Neural progenitor cell (in vitro differentiated cells): ENCODE measurements at regions not wholly inside any gene's neighbourhood (a gene's known extent, or its start where the extent isn't known, plus 50 kb on each side); places are given as distances from the start of the nearest gene placed in this dataset.

ENCODE experiments used
- DNase-seq: peaks from one replicate; pipeline ENCODE4 v3.0.0-alpha.2; 2016; ENCODE audit warnings: low spot score
- H2AFZ ChIP-seq: fragments of 200-600 bp; sonication (generic); replicated peaks from 2 replicates; pipeline ENCODE4 v1.6.1; 2016; ENCODE audit warnings: antibody characterized with exemption
- H3F3A ChIP-seq: fragments of 200-600 bp; sonication (generic); 2 replicates; pipeline ENCODE4 v1.6.1; 2016; ENCODE audit warnings: antibody characterized with exemption, low read depth
- H3K27ac ChIP-seq: fragments of 200-600 bp; sonication (generic); 2 replicates; pipeline ENCODE4 v1.5.1; 2016; ENCODE audit warnings: mild to moderate bottlenecking
- H3K27me3 ChIP-seq: fragments of 200-600 bp; sonication (generic); 2 replicates; pipeline ENCODE4 v1.6.1; 2016; ENCODE audit warnings: mild to moderate bottlenecking, moderate library complexity
- H3K36me3 ChIP-seq: fragments of 200-600 bp; sonication (generic); 2 replicates; pipeline ENCODE4 v1.5.1; 2016
- H3K4me1 ChIP-seq: fragments of 200-600 bp; sonication (generic); 2 replicates; pipeline ENCODE4 v1.6.1; 2016; ENCODE audit warnings: mixed run types
- H3K4me2 ChIP-seq: fragments of 200-600 bp; sonication (generic); 2 replicates; pipeline ENCODE4 v1.6.1; 2016
- H3K4me3 ChIP-seq: fragments of 200-600 bp; sonication (generic); 2 replicates; pipeline ENCODE4 v1.5.1; 2016
- H3K79me2 ChIP-seq: fragments of 200-600 bp; sonication (generic); 2 replicates; pipeline ENCODE4 v1.6.1; 2016; ENCODE audit warnings: low read depth
- H3K9ac ChIP-seq: fragments of 200-600 bp; sonication (generic); 2 replicates; pipeline ENCODE4 v1.6.1; 2016
- H3K9me3 ChIP-seq: fragments of 200-600 bp; sonication (generic); 2 replicates; pipeline ENCODE4 v1.5.1; 2016; ENCODE audit warnings: low read depth
- H4K20me1 ChIP-seq: fragments of 200-600 bp; sonication (generic); 2 replicates; pipeline ENCODE4 v1.6.1; 2016; ENCODE audit warnings: low read depth
- H3K27ac Mint-ChIP-seq: 3 replicates; pipeline ENCODE4 v1.8.0; 2021; ENCODE audit warnings: mixed read lengths
- H3K27me3 Mint-ChIP-seq: 2 replicates; pipeline ENCODE4 v1.8.0; 2022; ENCODE audit warnings: low read depth, mild to moderate bottlenecking, inconsistent platforms, moderate library complexity, mixed read lengths; ENCODE audit not compliant: insufficient read depth
- H3K36me3 Mint-ChIP-seq: 3 replicates; pipeline ENCODE4 v1.8.0; 2021; ENCODE audit warnings: mixed read lengths
- H3K4me1 Mint-ChIP-seq: 3 replicates; pipeline ENCODE4 v1.8.0; 2021; ENCODE audit warnings: mixed read lengths
- H3K4me3 Mint-ChIP-seq: 3 replicates; pipeline ENCODE4 v1.8.0; 2021; ENCODE audit warnings: mild to moderate bottlenecking, moderate library complexity, mixed read lengths
- H3K9me3 Mint-ChIP-seq: 3 replicates; pipeline ENCODE4 v1.8.0; 2020; ENCODE audit warnings: mixed read lengths
- CTCF ChIP-seq: fragments of 200-600 bp; sonication (generic); IDR thresholded peaks from 2 replicates; pipeline ENCODE4 v1.5.1; 2017; ENCODE audit warnings: antibody characterized with exemption, mild to moderate bottlenecking
- EZH2 ChIP-seq: fragments of 200-600 bp; sonication (generic); IDR thresholded peaks from 2 replicates; pipeline ENCODE4 v1.6.1; 2017; ENCODE audit warnings: antibody characterized with exemption, mild to moderate bottlenecking, moderate library complexity
- EZH2phosphoT487 ChIP-seq: fragments of 200-600 bp; sonication (generic); IDR thresholded peaks from 2 replicates; pipeline ENCODE4 v1.6.1; 2017; ENCODE audit warnings: antibody characterized with exemption

DNA sequence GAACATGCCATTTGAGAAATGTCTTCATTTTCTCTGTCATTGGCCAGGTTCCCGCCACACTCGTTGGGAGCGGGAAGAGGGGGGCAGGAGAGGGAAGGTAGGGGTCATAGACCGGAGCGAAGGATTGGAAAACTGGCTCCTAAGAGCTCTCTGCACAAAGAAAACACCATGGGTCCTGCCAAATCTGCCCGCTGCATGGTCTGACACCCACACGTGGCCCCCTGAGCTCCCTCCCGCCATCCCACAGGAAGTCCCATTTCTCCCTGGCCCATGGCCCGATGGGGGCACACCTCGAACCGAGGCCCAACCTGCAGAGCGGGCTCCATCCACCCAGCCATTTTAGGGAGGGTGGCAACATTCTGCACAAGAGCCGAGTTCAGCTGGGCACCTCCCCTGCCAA, 159.6 kb downstream of the SALL1 start:
- no peak overlapping the region for H3K27ac Mint-ChIP-seq
- Histone ChIP-seq H4K20me1 (no peaks in the 10 kb centered on the region), H3K9me3 (no peaks in the 10 kb centered on the region), H3K4me3 (no peak overlapping the region), H3K79me2 (no peaks in the 10 kb centered on the region), H3F3A (no peaks in the 10 kb centered on the region), H3K27ac (no peak overlapping the region), H3K4me1 (no peaks in the 10 kb centered on the region), H2AFZ (no peak overlapping the region), H3K9ac (no peak overlapping the region), H3K4me2 (no peak overlapping the region), H3K36me3 (no peaks in the 10 kb centered on the region), H3K27me3 (no peaks in the 10 kb centered on the region)
- no peak for DNase-seq
- TF ChIP-seq EZH2 = no peak
- TF ChIP-seq CTCF = no peak
- no peak for TF ChIP-seq EZH2phosphoT487
- no peak overlapping the region for H3K4me3 Mint-ChIP-seq
- H3K9me3 Mint-ChIP-seq = peaks cover 2% of the 10 kb centered on the region
- peaks cover 13% of the 10 kb centered on the region for H3K27me3 Mint-ChIP-seq
- no peaks in the 10 kb centered on the region for H3K4me1 Mint-ChIP-seq
- H3K36me3 Mint-ChIP-seq = no peaks in the 10 kb centered on the region

GRCh38 chr16:50991006-50991405, 160.1 kb downstream of the SALL1 start:
- Histone ChIP-seq H2AFZ (no peak overlapping the region), H3K36me3 (no peaks in the 10 kb centered on the region), H3K27ac (no peak overlapping the region), H3K4me3 (no peak overlapping the region), H3K4me1 (no peaks in the 10 kb centered on the region), H3K9me3 (no peaks in the 10 kb centered on the region), H3K9ac (no peak overlapping the region), H3K4me2 (no peak overlapping the region), H3F3A (no peaks in the 10 kb centered on the region), H3K27me3 (no peaks in the 10 kb centered on the region), H4K20me1 (no peaks in the 10 kb centered on the region), H3K79me2 (no peaks in the 10 kb centered on the region)
- H3K36me3 Mint-ChIP-seq = no peaks in the 10 kb centered on the region
- DNase-seq = no peak
- TF ChIP-seq EZH2phosphoT487 (no peak), CTCF (no peak), EZH2 (no peak)
- H3K27me3 Mint-ChIP-seq = peaks cover 13% of the 10 kb centered on the region
- H3K9me3 Mint-ChIP-seq = peaks cover 2% of the 10 kb centered on the region
- H3K27ac Mint-ChIP-seq = no peak overlapping the region
- H3K4me1 Mint-ChIP-seq = no peaks in the 10 kb centered on the region
- H3K4me3 Mint-ChIP-seq = no peak overlapping the region

- H3K27ac Mint-ChIP-seq = no peak overlapping the region
- Histone ChIP-seq H3K79me2 (no peaks in the 10 kb centered on the region), H3K4me3 (no peak overlapping the region), H3K36me3 (no peaks in the 10 kb centered on the region), H3K4me2 (no peak overlapping the region), H3F3A (no peaks in the 10 kb centered on the region), H3K27me3 (no peaks in the 10 kb centered on the region), H3K27ac (no peak overlapping the region), H3K4me1 (no peaks in the 10 kb centered on the region), H3K9me3 (no peaks in the 10 kb centered on the region), H4K20me1 (no peaks in the 10 kb centered on the region), H3K9ac (no peak overlapping the region), H2AFZ (no peak overlapping the region)
- no peak overlapping the region for H3K4me3 Mint-ChIP-seq
- no peaks in the 10 kb centered on the region for H3K4me1 Mint-ChIP-seq
- H3K9me3 Mint-ChIP-seq = peaks cover 2% of the 10 kb centered on the region
- no peaks in the 10 kb centered on the region for H3K36me3 Mint-ChIP-seq
- DNase-seq = no peak
- TF ChIP-seq CTCF (no peak), EZH2 (no peak), EZH2phosphoT487 (no peak)
- peaks cover 13% of the 10 kb centered on the region for H3K27me3 Mint-ChIP-seq
Measured at GRCh38 chr16:50989047-50989446, 162.0 kb downstream of the SALL1 start.

DNA sequence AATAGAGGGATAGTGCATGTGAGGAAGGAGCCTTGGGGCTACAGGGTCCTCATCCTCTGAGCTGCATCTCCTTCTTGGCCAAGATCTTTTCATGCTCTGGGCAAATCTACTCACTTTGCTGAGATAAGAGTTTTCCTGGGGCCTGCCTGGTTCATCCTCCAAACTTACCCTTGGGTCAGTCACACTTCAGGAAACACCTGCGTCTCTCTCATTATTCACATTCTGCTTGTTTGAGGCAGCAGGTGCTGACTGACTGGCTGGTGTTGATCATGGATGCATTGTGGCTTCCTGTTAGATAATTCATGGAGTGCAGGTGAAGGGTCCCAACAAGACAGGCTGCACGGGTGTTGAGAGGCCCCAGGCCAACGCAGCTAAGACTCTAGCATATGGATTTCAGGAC, 162.6 kb downstream of the SALL1 start:
- Mint-ChIP-seq H3K27me3 (peaks cover 13% of the 10 kb centered on the region), H3K27ac (no peak overlapping the region), H3K4me3 (no peak overlapping the region), H3K4me1 (no peaks in the 10 kb centered on the region), H3K36me3 (no peaks in the 10 kb centered on the region), H3K9me3 (peaks cover 2% of the 10 kb centered on the region)
- Histone ChIP-seq H3K4me1 (no peaks in the 10 kb centered on the region), H3K9me3 (no peaks in the 10 kb centered on the region), H3K27me3 (no peaks in the 10 kb centered on the region), H4K20me1 (no peaks in the 10 kb centered on the region), H2AFZ (no peak overlapping the region), H3K4me2 (no peak overlapping the region), H3K4me3 (no peak overlapping the region), H3K27ac (no peak overlapping the region), H3K79me2 (no peaks in the 10 kb centered on the region), H3K9ac (no peak overlapping the region), H3K36me3 (no peaks in the 10 kb centered on the region), H3F3A (no peaks in the 10 kb centered on the region)
- DNase-seq = no peak
- TF ChIP-seq EZH2phosphoT487 (no peak), EZH2 (no peak), CTCF (no peak)
